ENCODE measurements at regions not wholly inside any gene's neighbourhood (a gene's known extent, or its start where the extent isn't known, plus 50 kb on each side); places are given as distances from the start of the nearest gene placed in this dataset.
A peak's percentile ranks its signal among the peaks of the same experiment; 100 is the strongest.
"Not testable (repeated sequence)": the region's sequence is repeated elsewhere in the genome, so short reads cannot be mapped to it uniquely, and the experiment has no call there.

DNA sequence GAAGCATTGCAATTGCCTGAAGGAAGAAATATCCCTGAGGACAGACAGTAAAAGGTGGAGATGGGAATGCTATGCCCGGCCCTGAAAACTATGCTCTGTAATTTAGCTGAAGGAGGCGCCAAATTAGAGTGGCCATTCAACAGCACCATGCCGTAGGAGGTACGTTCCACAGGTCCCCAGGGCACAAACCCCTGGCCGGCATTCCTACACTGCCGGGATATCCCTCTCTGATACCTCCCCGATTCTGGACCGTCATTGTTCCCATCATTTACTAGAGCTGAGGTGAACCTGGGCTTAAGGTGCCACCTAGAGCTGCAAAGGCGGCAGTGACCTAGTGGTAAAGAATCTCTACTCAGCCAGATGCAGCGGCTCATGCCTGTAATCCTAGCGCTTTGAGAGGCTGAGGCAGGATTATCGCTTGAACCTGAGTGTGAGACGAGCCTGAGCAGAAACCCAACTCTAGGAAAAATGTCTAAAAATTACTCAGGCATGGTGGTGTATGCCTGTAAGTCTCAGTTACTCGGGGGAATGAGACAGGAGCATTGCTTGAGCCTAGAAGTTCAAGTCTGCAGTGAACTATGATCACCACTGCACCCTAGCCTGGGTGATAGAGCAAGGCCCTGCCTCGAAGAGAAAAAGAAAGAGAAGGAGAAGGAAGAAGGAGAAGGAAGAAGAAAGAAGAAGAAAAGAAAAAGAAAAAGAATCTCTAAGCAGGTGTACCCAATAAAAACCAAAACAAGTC, 53.0 kb upstream of the TNKS2 start:
- DNase-seq (ENCODE audit: low read depth): no peak

DNA sequence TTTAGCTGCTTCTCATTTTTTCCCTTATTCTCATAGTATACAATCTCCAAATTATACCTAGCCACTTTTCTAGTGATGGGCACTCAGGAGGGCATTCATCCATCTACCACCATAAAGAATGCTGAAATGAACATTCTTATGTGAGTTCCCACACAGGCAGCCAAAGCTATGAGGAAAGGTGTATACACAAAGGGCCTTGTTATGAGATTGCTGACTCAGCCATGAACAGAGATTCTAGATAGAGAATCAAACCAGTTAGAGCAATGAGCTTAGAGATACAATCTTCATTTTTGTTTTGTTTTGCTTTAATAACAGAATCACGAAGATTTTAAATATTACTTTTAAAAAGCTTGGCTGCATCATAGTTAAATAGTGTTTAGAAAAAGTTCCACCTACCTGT, 54.8 kb upstream of the TNKS2 start:
- DNase-seq (ENCODE audit: low read depth): no peak

DNA sequence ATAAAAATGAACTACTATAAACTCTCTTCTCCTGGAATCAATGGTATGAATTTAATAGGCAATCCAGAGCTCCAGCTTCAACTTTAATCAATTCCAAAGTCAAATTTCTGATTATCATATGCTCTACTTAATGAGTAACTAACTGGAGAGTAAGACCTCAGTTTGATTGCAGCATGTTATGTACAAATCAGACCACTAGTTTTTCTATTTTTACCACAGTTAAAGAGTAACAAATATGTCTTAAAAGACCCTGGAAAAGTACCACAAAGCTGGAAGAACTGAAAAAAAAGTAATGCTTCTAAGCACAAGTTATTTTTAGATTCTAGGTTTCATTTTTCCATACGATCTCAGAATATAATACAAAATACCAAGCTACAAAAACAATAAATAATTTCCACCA, 56.0 kb upstream of the TNKS2 start:
- no peak for DNase-seq (ENCODE audit: low read depth)

DNA sequence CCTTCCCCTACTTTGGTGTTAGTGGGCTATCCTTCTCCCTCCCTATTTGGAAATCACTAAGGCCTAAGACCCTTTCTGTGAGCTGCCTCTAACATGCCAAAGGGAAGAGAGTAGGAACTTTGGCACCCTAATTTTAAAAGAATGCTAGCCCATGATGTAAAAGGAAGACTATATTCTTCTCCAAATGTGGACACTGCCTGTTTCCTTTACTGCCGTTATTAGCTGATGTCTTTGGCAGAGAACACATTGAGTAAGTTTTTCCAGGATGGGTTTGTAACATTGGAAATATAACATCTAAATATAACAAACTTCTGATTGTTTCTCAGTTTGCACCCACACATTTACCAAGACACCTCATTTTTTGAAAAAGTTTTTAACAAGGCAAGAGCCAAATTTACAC, 56.9 kb upstream of the TNKS2 start:
- no peak for DNase-seq (ENCODE audit: low read depth)

DNA sequence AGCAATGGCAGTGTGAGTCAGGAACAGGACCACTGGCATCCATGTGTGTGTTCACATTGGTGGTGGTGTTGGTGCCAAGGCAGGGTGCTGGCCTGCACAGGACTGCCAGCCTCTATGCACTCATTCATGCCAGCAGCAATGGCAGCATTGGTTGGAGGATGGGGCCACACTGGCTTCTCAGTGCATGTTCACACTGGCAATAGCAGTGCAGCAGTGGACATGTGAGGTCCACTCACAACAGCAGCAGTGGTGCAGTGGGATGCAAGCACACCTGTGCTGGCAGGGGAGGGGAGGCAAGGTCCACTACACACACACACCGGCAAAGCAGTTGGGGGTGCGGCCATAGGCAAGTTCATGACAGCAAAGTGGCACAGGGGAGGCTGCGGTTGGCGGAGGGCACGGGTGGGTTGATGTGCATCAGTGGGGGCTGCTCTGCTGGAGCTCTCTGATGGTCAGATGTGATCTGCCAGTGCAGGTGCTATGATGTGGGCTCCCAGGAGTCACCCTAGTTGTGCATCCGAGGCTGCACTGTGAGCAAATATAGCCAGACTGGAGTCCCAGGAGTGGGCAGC, 57.8 kb upstream of the TNKS2 start:
- DNase-seq (ENCODE audit: low read depth): no peak

DNA sequence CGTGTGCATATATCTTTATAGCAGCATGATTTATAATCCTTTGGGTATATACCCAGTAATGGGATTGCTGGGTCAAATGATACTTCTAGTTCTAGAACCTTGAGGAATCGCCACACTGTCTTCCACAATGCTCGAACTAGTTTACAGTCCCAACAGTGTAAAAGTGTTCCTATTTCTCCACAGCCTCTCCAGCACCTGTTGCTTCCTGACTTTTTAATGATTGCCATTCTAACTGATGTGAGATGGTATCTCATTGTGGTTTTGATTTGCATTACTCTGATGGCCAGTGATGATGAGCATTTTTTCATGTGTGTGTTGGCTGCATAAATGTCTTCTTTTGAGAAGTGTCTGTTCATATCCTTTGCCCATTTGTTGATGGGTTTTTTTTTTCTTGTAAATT, 66.0 kb upstream of the TNKS2 start:
- not testable (repeated sequence) for DNase-seq (ENCODE audit: low read depth)

DNA sequence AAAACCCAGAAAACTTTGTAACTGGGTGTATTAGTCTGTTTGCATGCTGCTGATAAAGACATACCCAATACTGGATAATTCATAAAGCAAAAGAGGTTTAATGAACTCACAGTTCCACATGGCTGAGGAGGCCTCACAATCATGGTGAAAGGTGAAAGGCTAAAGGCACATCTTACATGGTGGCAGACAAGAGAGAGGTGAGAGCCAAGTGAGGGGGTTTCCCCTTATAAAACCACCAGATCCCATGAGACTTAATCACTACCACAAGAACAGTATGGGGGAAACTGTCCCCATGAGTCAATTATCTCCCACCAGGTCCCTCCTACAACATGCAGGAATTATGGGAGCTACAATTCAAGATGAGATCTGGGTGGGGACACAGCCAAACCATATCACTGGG, 68.9 kb upstream of the TNKS2 start:
- not testable (repeated sequence) for DNase-seq (ENCODE audit: low read depth)

DNA sequence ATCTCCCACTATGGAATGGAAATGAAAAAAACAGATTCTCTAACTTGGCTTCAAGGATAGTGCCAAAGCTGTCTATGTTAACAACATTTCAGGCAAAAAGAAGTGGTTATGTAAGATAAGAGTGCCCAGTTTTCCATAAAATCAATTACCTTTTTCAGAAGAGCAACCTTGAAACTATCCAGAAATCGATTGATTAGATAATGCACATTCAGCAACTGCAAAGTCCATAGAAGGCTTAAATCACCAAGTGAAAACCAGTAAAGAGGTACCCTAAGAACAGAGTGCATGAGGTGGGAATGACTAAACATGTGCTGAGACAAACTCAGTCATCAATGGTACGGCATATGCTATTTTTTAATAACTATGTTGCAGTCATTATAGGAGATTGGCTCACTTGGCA, 71.9 kb upstream of the TNKS2 start:
- no peak for DNase-seq (ENCODE audit: low read depth)

DNA sequence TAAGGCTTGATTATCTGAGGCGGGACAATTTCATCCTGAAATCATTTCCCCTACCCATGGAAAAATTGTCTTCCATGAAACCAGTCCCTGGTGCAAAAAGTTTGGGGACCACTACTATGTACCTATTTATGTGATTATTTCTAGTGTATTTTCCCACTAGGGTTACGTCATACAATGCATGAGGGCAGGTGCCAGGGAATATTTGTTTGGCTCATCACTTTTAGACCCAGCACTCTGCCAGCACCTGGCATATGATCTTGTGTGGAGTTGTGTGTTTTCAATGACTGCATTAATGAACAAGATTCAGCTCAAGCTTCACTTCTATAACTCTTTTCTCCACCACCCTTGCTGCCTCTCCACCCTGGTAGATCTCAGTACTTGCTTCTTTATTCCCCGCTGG, 73.3 kb upstream of the TNKS2 start:
- no peak for DNase-seq (ENCODE audit: low read depth)

DNA sequence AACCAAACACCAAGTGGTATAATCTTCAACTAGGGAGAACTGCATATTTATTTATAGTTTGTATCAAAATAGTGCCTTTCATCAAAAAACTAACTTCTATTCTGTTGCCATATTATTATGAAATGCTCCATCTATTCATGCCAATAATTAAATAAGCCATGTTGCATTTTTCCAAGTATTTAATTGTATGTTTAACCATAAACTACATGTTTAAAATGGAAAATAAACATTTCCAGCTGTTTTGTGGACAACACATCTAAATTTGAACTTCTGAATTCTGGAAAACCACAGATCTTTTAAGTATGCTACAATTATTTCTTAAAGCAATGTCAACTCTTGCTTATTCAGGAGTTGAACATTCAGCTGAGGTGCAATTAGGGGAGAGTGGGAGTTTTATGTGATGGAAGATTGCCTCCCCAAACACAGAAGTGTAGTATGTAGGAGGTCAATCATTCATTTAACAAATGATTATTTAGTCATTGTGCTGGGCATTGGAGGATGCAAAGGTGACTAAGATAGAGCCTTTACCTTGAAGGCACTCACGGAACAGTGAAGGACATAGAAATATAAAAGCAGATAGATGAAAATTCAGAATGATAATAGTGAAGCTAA, 80.7 kb upstream of the PPP1R3C start:
- no peak for DNase-seq (ENCODE audit: low read depth)

DNA sequence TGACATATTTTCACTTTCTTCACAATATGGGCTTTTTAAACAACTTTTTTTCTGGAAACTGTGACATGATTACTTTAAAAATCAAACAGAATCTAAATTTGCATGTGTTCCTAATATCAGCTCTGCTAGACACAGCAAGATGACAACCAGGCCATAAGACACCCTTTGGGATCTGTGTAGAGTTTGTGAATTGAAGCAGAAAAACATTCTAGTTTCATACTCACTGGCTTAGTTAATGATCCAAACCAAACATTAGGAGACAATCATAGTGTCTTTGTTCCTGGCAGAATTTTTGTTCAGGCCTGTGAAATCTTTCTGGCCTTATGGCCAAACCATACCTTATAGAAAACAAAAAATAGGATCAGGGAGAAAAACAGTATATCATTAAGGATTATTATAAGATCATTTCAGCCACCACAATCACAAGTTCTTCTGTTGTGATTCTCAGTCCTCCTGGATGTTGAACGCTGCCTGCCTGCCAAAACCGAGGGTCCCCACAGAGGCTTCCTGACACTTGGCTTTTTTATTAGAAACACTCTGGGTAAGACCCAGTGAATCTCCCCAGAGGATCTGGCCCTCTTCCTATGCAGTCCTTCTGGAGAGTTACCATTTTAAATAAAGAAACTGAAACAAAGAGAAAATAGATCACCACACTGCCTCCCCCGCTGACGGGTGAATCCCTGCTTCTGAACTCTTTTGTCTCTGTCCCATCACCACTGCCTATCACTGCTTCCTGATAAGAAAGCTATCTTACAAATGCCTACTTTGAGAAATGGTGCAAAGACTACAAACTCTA, 79.2 kb upstream of the PPP1R3C start:
- no peak for DNase-seq (ENCODE audit: low read depth)

DNA sequence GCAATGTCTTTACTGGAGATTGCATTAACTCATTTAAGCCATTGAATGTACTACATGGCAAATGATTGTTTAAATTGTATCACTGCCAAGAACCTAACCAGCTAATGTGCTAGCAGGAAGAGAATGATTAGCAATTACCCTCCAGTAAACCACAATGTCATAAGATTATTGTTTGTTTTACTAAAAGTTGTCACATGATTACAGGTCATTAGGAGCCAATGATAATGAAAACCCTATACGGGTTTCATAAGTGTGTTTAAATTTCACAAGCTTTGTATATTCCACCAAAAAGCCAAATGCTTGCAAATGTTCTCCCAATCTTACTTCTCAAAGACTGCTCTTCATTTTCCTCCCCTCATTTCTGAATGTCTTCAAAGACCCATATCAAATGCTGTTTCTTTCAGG, 76.5 kb upstream of the PPP1R3C start:
- no peak for DNase-seq (ENCODE audit: low read depth)

DNA sequence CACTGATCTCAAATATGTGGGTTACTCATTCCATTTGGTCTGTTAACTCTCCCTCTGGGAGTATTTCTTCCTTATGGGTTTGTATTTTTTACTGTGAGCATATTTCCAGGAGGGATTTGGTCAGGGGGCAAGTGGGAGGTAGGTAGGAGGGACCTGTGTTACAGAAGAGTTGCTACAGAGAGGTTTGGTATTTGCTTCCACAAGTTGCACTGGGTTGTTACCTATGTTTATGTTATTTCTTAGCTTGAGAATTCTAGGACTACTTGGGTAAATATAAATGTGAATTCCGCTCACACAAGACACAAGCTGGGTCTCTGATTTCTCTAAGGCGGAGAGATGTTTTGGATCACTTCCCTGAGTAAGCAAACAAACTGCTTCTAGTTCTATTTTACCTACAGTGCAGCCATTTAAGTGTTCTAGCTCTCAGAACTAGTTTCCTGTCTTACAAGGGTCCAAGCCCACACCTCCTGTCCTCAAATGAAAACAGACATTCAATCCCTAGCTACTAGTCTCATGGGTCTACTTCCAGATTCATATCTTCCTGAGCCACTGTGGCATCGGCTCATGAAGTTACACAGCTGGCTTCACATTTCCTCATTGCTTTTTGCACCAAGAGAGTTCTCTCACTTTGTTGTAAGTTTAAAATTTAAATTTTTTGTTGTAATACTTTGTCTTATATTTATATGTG, 75.4 kb upstream of the PPP1R3C start:
- no peak for DNase-seq (ENCODE audit: low read depth)

DNA sequence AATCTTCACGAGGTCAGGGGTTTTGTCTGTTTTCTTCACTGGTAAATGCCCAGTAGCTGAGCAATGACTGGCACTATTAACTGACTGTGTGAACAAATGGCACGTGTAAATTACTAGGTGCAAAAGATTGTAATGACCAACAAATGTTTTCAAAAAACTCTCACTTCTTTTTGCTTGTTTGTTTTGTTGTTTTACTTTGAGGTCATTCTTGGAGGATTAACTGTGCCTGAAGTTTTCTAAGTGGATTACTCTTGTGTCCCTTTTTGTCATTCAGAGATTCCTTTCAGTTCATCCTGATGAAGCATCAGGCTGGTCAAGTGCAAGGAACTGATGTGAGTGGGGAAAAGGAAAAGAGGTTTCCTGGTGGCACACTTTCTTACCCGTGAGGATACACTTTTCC, 74.4 kb upstream of the PPP1R3C start:
- no peak for DNase-seq (ENCODE audit: low read depth)

DNA sequence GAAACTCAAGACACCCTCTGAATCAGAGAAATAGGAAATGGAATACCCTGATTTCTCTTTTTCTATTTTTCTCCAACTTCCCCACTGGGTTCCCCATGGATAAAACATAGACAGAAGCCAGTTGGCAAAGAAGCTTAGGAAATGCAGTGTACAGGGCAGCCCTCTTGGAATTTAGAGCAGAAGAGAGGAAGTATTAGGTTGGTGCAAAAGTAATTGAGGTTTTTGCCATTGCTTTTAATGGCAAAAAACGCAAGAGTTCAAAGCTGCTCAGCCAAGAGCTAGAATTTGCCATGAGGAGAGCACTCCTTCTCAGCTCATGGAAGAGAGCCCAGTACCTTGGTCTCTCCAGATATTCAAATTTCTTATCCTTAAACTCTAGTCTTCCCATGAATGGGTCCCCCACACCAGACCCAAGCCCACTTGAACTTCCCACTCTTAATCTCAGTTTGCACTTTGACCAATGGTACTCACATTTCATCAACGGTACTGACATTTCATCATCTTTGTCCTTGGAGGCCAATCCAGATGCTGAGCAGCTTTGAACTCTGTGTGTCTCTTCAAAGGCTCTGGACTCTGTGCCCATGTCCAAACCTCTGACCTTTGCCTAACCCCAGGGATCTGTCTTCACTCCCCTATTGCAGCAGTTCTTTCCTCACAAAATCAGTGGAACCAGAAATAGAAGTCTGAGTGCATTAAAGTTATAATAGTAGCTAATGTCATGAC, 73.2 kb upstream of the PPP1R3C start:
- no peak for DNase-seq (ENCODE audit: low read depth)

DNA sequence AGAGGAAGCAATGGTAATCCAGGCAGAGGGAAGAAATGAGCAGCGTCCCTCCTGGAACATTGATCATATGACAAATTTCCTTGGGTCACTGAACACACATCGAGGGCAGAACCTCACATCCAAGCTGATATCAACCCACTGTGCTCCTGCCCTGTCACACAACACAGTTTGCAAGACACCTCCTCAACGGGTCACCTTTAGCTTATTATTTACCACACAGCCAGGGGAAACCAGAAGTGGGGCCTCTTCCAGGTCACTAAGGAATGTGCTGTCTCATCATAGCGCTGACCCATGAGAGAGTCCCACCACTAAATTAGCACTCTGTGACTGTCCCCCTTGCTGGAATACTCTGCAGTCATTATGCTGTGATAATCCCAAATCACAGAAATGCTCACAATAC, 69.7 kb upstream of the PPP1R3C start:
- DNase-seq (ENCODE audit: low read depth): no peak

DNA sequence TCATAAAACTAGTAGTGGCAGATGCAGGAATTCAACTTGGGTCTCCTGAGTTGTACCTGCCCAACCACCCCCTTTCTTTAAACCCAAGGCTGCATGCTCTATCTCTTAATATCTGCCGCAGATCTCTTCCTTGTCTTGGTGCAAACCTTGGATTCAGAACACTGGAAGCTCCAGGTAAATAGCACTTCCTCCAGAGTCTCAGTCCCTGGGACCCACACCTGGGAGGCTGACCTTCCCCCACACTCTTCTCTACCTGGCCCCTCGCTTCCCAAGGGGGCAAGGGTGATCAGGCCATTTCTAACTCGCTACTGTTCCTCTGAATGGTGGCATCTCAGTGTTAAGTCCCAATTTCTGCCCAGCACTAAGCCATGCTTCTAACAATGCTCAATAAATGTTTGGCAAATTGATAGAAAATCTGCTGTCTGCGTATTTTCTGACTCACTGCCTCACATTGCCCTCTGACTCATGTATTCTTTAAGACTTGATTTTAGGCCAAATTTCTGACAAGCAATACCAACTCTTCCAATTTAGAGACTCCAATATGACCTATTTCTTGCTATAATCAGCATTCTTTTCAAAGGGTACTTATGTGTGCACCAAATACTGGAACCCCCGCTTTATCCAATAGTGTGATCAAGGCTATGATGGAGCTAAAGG, 68.0 kb upstream of the PPP1R3C start:
- DNase-seq (ENCODE audit: low read depth): peak; percentile 71

DNA sequence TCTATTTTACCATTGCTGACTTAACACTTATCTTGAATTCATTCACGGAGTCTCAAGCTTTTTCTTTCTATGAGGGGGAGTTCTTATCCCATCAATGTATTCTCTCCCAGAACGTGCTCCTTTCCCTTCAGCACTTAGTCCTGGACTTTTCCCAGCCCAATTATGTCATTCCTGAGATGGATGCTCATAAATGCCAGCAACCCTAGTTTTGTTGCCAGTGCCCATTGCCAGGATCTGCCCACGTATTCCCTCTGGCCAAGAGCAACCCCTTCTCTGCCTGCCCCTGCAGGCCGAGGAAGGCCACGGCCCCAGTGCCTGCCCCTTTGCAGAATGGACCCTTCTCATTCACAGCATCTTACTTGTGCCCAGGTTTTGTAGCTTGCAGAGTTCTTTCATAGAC, 67.4 kb upstream of the PPP1R3C start:
- DNase-seq (ENCODE audit: low read depth): no peak

DNA sequence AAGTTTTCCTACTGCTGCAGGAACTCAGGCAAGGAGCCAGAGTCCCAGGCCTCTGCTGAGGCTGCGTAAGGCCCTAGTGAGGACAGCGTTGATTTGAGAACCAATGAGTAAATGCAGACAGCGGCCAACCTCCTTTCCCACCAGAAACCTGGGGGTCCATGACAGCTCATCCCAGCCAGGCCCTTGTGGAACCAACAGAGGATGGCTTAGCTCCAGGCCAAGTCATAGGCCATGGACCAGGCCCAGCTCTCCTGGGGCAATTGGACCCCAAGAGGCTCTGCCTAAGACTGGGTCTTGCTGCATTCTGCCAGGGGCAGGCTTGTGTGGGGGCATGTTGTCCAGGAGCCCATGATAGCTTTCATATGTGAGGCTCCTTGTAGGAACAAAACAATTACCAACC, 65.4 kb upstream of the PPP1R3C start:
- DNase-seq (ENCODE audit: low read depth): no peak

DNA sequence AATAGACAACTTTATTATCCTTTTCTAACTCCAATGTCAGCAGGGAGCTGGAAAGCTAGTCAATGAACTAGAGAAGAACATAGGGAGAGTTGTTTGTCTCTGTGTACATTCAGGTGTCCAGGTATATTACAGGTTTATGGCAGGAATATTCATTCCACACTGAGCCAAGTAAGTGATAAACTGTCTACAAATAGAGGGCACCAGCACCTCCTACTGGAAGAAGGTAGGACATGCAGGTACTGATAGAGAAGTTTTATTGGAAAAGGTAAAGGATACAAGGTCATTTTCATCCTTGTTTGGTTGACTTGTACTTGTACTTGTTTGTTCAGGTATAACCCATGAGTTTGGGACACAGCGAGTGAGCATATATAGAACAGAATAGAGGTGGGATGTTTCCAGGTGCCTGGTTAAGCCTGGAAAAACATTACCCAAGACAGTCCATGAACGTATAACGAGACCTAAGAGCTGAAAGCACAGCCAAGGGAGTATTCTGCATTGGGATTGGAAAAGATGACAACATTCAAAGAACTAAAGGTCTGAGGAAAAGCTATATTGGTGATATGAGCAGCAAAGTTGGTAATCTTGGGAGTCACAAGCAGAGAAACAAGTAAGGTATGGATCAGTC, 61.4 kb upstream of the PPP1R3C start:
- DNase-seq (ENCODE audit: low read depth): no peak

DNA sequence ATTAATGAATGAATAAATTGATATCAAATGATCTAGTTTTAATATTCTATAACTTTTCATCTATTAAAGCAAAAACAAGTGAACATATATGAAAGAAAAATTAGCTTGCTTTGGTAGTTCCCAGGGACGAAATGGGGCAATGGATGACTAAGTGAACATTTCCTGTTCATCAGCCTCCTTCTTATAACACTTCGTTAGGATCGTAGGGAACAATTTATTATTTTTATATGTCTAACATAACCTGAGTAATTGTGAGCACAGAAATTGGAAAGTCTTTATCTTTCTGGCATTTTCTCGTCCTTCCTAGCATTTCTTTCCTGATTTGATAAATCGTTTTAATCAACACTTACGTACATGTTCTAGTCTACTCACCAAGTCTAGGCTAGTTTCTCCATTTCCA, 59.1 kb upstream of the PPP1R3C start:
- no peak for DNase-seq (ENCODE audit: low read depth)

All from stromal cell of bone marrow (primary cell).